ENCODE measurements at regions not wholly inside any gene's neighbourhood (a gene's known extent, or its start where the extent isn't known, plus 50 kb on each side); places are given as distances from the start of the nearest gene placed in this dataset.

- no peak for TF ChIP-seq CTCF (IDR thresholded peaks at IDR 0.05)
- TF ChIP-seq RAD21 (IDR thresholded peaks at IDR 0.05; ENCODE audit: low read length) = no peak
- no peak for TF ChIP-seq MAX (IDR thresholded peaks at IDR 0.05; ENCODE audit: low read depth)
- no peak for TF ChIP-seq USF2 (IDR thresholded peaks at IDR 0.05; ENCODE audit: borderline replicate concordance, low read depth, low read length)
- TF ChIP-seq POLR2AphosphoS5 (IDR thresholded peaks at IDR 0.05; ENCODE audit: low read depth, low read length) = no peak
- TF ChIP-seq REST (IDR thresholded peaks at IDR 0.05; ENCODE audit: low read depth, low read length) = no peak
- no peak for TF ChIP-seq FOXM1 (IDR thresholded peaks at IDR 0.05; ENCODE audit: low read depth)
These were observed 289.7 kb upstream of the ID4 start for GRCh38 chr6:19547507-19547906.
